ENCODE measurements at regions not wholly inside any gene's neighbourhood (a gene's known extent, or its start where the extent isn't known, plus 50 kb on each side); places are given as distances from the start of the nearest gene placed in this dataset.

GRCh38 chr11:54927704-54928103 lies 221.1 kb downstream of the OR4A5 start:
- TF ChIP-seq EZH2 (IDR thresholded peaks at IDR 0.05; ENCODE audit: low read length, unreplicated experiment) (no peak), EZH2phosphoT487 (IDR thresholded peaks at IDR 0.05; ENCODE audit: borderline replicate concordance, low read length) (no peak), CTCF (conservative IDR thresholded peaks at IDR 0.05; ENCODE audit: low read depth, low read length) (no peak)
- Histone ChIP-seq H3K9ac (ENCODE audit: low read length) (no peak overlapping the region), H3F3A (ENCODE audit: low read length, unreplicated experiment) (no peaks in the 10 kb centered on the region), H3K4me2 (ENCODE audit: low read length) (no peak overlapping the region), H3K9me3 (ENCODE audit: low read length) (0 out of 2 replicates have a peak, but pooled peaks cover 8% of the 10 kb centered on the region), H3K27me3 (ENCODE audit: low read length) (no peaks in the 10 kb centered on the region), H4K20me1 (ENCODE audit: low read length) (no peaks in the 10 kb centered on the region), H3K79me2 (ENCODE audit: low read length) (no peaks in the 10 kb centered on the region), H2AFZ (ENCODE audit: low read length) (no peak overlapping the region), H3K36me3 (ENCODE audit: low read depth, low read length) (no peaks in the 10 kb centered on the region; the same call in 1 of the 2 replicates), H3K4me3 (ENCODE audit: low read length) (no peak overlapping the region), H3K27ac (ENCODE audit: low read length) (no peak overlapping the region), H3K4me1 (ENCODE audit: insufficient read depth, low read length) (no peaks in the 10 kb centered on the region), H3K9me2 (replicated peaks; ENCODE audit: low read length) (no peaks in the 10 kb centered on the region)
- ATAC-seq (no peak), DNase-seq (no peak)
- no TSS peak for BruUV-seq (replicated peaks)
- intact Hi-C loops (cut with micrococcal nuclease): no loop called here
- POLR2A ChIA-PET (ENCODE audit: unreplicated experiment): no interaction called here
- CTCF ChIA-PET: no interaction called here

GRCh38 chr11:54930930-54931329 lies 224.3 kb downstream of the OR4A5 start:
- TF ChIP-seq EZH2phosphoT487 (IDR thresholded peaks at IDR 0.05; ENCODE audit: borderline replicate concordance, low read length) (no peak), CTCF (conservative IDR thresholded peaks at IDR 0.05; ENCODE audit: low read depth, low read length) (no peak), EZH2 (IDR thresholded peaks at IDR 0.05; ENCODE audit: low read length, unreplicated experiment) (no peak)
- Histone ChIP-seq H4K20me1 (ENCODE audit: low read length) (no peaks in the 10 kb centered on the region), H3K36me3 (ENCODE audit: low read depth, low read length) (peaks cover 9% of the 10 kb centered on the region; the same call in 1 of the 2 replicates), H3K4me3 (ENCODE audit: low read length) (no peak overlapping the region), H3K4me2 (ENCODE audit: low read length) (no peak overlapping the region), H3K27ac (ENCODE audit: low read length) (no peak overlapping the region), H3K27me3 (ENCODE audit: low read length) (no peaks in the 10 kb centered on the region), H3K9ac (ENCODE audit: low read length) (no peak overlapping the region), H3K4me1 (ENCODE audit: insufficient read depth, low read length) (no peaks in the 10 kb centered on the region), H3F3A (ENCODE audit: low read length, unreplicated experiment) (no peaks in the 10 kb centered on the region), H3K9me2 (replicated peaks; ENCODE audit: low read length) (no peaks in the 10 kb centered on the region), H3K9me3 (ENCODE audit: low read length) (peaks cover 32% of the 10 kb centered on the region), H3K79me2 (ENCODE audit: low read length) (no peaks in the 10 kb centered on the region), H2AFZ (ENCODE audit: low read length) (no peak overlapping the region)
- POLR2A ChIA-PET (ENCODE audit: unreplicated experiment): no interaction called here
- no peak for ATAC-seq
- no TSS peak for BruUV-seq (replicated peaks)
- no peak for DNase-seq
- CTCF ChIA-PET: no interaction called here
- intact Hi-C loops (cut with micrococcal nuclease): no loop called here

GRCh38 chr11:54944211-54944610 lies 237.6 kb downstream of the OR4A5 start:
- TF ChIP-seq CTCF (conservative IDR thresholded peaks at IDR 0.05; ENCODE audit: low read depth, low read length) (no peak), EZH2 (IDR thresholded peaks at IDR 0.05; ENCODE audit: low read length, unreplicated experiment) (no peak), EZH2phosphoT487 (IDR thresholded peaks at IDR 0.05; ENCODE audit: borderline replicate concordance, low read length) (no peak)
- Histone ChIP-seq H3K36me3 (ENCODE audit: low read depth, low read length) (peaks cover 17% of the 10 kb centered on the region; the same call in 1 of the 2 replicates), H3K4me3 (ENCODE audit: low read length) (no peak overlapping the region), H4K20me1 (ENCODE audit: low read length) (no peaks in the 10 kb centered on the region), H3K4me1 (ENCODE audit: insufficient read depth, low read length) (no peaks in the 10 kb centered on the region), H3K9me2 (replicated peaks; ENCODE audit: low read length) (no peaks in the 10 kb centered on the region), H3K27me3 (ENCODE audit: low read length) (no peaks in the 10 kb centered on the region), H3K27ac (ENCODE audit: low read length) (no peak overlapping the region), H2AFZ (ENCODE audit: low read length) (no peak overlapping the region), H3K79me2 (ENCODE audit: low read length) (no peaks in the 10 kb centered on the region), H3K9ac (ENCODE audit: low read length) (no peak overlapping the region), H3K9me3 (ENCODE audit: low read length) (peaks cover 61% of the 10 kb centered on the region), H3F3A (ENCODE audit: low read length, unreplicated experiment) (no peaks in the 10 kb centered on the region), H3K4me2 (ENCODE audit: low read length) (no peak overlapping the region)
- DNase-seq: no peak
- ChIA-PET CTCF (no interaction called here), POLR2A (ENCODE audit: unreplicated experiment) (no interaction called here)
- intact Hi-C loops (cut with micrococcal nuclease): no loop called here
- ATAC-seq: no peak
- no TSS peak for BruUV-seq (replicated peaks)

Measured in PC-3 (cell line).